DMS53 treated with DMSO at 0.1 percent for 48 hours (cell line): ENCODE measurements at regions not wholly inside any gene's neighbourhood (a gene's known extent, or its start where the extent isn't known, plus 50 kb on each side); places are given as distances from the start of the nearest gene placed in this dataset.

Experiments used
- DNase-seq: peaks from one replicate; lab custom pipeline; 2025; ENCODE audit not compliant: unreplicated experiment; lab: John Stamatoyannopoulos, UW

DNA sequence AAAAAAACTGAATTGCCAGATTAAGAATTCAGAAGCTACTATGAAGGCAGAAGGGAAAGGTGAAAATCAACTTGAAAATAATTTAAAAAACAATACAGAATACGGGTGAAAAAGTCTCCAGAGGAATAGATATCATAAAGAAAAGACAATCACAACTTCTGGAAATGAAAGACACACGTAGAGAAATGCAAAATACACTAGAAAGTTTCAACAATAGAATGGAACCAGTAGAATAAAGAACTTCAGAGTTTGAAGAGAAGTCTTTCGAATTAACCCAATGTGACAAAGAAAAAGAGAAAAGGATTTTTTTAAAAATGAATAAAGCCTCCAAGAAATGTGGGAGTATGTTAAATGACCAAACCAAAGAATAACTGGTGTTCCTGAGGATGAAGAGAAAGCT is 263.8 kb upstream of the FAT3 start:
- no peak for DNase-seq

DNA sequence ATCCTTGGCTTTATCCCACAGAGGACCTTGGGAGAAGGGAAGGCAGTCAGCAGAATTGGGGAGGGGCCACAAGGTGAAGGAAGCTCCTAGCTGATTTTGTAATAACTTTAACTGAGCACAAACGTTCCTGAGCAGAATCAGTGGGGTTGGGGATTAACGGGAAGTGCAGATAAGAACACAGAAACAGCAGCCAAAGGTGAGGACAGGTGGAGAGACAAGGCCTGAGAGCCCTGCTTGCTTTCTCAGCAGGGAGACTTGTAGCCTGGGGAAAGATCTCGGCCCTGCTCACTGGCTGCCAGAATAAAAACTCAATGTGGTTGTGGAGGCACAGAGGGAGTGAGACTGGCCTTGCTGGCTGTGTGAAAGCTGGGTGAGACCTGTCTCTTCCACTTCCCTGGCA is 265.2 kb upstream of the FAT3 start:
- DNase-seq, result no peak

DNA sequence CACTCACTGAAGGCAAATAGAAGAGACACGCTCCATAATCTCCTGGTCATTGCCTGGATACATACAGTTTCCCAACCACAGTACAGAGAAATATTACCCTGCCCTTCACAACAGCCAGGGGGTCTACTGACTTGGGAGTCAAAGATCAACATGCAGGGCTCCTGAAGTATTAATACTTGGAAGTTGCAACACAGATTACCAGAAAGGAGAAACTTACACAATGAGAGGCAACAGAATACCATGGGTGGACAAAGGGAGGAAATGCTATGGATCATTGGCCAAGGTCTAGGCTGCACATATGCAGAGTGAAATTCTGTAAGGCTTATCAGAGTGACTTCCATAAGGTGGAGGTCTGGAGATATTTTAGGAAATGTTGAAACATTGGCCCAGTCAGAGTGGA is 267.9 kb upstream of the FAT3 start:
- no peak for DNase-seq

DNA sequence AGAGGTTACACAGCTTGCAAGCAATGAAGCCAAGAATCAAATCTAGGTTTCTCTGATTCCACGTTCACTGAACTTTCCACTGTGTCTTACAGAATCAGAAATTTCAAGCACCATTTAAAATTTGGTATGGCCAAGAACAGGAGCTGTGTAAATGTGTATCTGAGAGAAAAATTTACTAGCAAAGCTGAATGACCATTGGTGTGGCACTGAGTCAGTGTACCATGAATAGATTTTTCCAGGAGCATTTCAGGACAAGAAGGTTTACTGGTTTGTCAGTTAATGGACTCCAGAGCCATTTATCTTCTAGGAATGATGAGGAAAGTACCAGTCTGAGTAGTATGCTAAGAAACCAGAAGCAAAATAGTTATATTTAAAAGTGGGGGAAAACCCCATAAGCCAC is 269.4 kb upstream of the FAT3 start:
- DNase-seq, result no peak

DNA sequence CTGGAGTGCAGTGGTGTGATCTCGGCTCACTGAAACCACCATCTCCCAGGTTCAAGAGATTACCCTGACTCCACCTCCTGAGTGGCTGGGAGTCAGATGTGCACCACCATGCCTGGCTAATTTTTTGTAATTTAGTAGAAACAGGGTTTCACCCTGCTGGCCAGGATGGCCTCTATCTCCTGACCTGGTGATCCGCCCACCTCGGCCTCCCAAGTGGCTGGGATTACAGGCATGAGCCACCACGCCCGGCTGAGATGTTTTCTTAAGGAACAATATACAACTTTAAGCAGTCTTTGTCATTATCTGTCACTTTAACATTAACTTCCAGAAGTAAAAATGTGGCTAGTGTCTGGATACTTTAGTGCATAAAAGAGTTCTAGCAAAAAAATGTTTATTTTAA is 272.6 kb upstream of the FAT3 start:
- DNase-seq, result no peak

DNA sequence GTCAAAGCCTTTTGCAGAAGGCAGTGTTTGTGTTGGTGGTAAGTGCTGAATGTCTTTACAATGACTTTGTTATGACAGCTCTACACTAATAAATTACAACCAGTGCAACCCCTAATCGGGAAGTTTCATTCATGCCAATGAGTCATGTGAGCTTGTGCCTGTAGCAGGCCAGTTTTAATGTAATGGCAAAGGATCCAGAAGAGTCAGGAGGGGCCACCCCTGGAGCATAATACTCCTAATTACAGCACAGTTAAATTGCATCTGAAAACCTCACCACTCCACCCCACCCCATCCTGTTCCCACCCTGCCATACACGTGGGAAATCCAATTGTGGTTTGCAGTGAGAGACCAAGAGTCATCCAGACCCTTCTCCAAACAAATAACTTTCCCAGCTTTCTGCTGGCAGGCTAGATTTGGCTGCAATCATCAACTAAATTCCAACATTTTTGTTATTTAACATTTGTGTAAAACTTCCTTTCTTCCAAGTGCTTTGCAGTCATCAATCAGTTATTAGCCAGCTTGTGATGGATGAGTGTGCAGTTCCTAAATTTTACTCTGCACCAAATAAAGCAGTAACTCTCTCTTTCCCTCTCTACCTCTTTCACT is 277.3 kb upstream of the FAT3 start:
- peak; percentile 19 for DNase-seq

DNA sequence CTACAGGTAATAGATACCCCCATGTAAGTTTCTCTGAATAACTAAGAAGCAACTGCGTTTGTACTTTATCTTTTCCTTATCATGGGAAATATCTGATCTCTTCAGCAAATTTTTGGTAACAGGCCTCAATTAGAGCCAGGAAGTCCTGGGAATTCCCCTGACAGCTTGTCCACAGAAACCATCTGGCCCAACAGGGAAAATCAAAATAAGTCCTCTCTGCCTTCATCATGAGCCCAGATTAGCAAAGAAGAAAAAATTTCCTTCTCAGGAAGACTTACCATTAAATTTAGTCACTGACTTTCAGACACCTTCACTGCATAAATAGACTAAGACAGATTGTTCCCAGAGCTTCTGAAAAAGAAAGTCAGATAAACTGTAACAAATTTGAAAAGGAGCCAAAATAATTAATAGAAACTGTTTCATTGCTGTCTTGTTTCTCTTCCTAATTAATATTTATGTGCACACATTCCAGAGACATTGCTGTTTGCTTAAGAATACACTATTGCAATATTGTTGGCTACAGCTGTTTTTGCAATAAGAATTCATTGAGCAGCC is 278.1 kb upstream of the FAT3 start:
- no peak for DNase-seq

DNA sequence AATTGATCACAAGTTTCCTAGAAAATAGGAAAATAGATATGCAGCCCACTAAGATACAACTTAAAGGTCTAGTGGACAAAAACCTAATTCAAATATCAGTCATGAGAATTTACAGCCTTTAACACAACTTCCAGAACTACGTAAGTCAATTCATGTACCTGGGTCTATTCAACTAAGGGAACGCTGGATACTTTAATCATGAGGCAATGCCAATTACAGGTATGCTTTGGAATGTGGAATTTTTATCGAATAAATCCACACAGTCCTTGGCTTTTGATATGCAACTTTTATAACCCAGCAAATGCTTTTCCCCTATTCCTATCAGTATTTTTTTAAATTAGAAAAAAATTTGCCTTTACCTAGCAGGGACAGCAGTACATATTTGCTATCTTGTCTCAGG is 289.5 kb upstream of the FAT3 start:
- no peak for DNase-seq

DNA sequence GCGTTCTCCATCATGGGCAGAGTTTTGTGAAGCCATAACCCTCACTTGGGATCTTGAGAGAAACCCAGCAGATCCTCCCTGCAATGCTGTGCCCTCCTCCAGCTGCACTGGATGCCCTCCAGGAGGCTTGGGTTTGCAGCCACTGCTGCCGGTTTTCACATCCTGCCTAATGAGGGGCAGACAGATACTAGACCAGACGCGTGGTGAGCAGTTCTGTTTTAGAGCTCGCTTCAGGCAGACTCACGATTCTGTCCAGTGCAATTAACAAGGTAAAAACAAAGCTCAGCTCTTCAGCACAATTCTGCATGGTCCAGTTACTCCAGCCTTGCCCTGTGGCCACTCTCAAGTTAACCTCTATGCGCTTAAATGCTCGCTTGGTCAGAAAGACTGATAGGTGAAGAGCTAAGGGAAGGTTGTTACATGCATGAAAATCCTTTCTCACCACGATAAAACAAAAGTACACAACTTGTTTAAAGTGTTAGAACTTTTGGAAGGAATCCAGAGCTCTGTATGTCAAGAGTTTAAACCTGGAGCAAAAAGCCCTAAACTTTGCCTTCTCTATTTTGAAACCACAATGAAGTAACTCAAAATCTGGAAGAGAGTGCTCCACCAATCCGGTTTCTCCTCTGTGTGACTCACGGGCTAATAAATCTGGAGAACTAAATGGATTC is 292.3 kb upstream of the FAT3 start:
- DNase-seq, result no peak

DNA sequence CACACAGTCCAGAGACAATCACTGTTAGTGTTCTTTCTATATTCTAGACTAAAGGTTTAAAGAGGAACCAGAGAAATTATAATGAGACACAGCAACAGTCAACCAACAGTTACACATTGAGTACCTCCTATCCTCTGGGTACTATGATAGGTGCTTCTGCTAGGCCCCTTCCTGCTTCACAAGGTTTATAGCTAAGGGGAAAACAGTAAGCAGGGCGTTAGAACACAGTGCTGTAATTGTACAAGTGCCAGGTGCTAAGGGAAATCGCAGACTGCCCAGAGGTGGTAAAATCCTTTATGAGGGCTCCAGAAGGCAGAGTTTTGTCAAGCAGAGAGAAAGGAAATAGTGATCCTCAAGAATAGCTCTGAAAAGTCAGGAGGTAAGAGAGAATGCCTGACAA is 297.2 kb upstream of the FAT3 start:
- no peak for DNase-seq

DNA sequence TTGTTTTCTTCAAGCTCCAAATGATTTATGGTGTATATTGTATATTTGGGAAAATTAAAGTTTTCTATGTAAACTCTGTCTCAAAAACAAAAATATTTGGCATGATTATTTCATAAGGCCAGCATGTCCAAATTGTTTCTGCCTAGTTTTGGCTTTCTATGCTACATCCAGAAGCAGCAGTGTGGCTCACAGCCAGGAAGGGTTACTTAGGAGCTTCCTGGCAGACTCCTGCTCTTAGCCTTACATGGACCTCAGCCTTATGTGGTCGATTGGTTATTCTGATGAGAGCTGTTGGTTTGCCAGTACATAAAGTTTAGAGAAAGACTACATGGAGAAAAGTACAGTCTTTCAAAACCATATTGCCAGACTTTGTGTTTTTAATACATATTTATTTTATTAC is 297.7 kb upstream of the FAT3 start:
- no peak for DNase-seq

DNA sequence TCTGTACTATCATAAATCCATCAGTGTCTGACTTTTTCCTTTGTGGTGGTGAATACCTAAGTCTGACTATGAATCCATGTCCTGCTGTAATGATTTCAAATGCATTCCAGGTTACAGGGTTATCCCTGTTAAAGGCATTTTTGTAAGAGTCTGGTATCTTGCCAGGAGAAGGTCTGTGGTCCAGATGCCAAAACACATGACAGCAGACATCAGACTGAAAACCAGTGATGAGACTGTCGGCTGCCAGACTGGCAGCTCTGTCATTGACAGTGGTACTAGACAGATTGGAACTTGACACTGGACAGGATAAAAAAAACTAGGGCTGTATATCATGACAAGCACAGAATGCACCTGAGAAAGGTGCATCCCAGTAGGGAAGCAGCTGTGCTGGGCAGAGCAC is 301.8 kb upstream of the FAT3 start:
- DNase-seq, result no peak

DNA sequence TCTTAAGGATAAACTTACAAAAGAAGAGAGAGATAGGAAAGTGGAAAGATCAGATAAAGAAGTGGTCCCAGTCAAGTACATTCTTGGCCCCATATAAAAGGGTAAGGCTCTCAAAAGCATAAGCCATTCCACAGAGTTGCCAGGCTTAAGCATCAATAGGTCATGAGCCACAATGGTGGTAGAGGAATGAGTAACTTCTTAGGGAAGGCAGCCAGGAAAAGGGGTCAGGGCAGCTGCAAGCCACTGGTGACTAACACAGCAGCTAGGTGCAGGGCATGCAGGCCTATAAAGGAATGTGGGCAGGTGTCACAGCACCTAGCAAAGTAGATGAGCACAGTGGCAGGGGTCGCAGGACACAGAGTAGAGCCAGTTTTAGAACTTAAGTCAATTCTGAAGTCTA is 302.6 kb upstream of the FAT3 start:
- DNase-seq, result no peak

DNA sequence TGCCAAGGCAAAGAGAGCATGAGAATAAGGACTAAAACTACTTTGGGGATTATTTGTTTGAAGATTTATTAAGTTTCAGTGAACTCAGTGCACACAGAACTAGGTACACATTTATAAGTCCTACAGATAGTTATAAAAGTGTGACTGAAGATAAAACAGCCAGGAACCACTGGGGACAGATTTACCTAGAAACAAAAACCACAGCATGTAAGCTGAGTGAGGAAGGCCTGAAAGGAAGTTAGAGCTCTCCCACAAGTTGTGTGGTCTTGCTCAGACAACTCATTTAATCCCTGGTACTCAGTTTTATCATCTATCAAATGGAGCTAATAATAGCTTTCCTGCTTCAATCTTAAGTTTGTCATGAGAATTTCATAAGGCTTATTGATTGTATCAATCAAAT is 311.2 kb upstream of the FAT3 start:
- no peak for DNase-seq

DNA sequence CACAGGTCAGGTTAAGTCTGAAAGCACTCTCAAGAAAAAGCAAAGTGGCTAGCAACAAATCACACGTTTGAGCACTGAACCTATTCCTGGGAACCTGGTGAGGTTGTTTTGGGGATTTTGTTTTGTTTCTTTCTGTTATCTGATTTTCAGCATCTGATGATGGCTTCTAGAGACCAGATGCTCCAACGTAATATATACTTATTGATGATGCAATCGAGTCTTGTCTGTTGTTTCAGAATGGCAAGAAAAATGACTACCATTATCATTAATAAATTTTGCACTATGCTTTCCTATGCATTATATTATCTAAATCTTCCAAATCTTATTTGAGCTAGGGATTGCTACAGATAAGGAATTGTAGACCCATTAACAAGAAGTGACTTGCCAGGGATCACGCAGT is 312.3 kb upstream of the FAT3 start:
- DNase-seq, result no peak

DNA sequence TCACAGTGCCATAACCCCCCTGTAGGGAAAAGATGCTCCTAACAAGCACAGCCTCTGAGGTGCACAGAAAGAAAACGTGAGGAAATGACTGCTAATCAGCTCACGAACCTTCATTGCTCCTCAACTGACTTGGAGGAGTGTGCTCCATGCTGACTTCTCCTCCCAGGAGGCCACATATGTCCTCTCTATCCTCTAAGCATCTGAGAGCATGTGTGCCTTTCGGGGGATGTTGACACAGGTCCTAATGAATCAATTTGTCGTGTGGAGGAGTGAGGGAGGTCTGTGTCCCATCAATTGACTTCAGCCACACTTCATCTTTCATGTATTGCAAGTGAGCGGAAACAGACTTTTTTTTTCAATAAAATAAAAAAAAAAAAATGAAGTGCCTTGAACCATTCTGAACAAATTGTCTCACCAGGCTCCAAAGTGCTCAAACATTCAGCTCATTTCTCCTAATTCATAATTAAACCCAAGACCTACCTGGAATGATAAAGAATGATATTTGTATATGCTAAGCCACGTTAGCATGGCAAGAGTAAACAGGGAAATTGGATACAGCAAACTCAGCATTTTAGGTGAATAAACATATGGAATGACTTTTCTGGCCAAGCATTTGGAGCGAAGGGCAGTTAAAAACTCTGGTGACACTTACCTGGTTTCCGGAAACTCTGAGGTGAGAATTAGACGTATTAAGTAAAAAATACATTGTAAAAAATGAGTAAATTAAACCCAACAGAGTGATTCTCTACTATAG is 317.6 kb upstream of the FAT3 start:
- no peak for DNase-seq

DNA sequence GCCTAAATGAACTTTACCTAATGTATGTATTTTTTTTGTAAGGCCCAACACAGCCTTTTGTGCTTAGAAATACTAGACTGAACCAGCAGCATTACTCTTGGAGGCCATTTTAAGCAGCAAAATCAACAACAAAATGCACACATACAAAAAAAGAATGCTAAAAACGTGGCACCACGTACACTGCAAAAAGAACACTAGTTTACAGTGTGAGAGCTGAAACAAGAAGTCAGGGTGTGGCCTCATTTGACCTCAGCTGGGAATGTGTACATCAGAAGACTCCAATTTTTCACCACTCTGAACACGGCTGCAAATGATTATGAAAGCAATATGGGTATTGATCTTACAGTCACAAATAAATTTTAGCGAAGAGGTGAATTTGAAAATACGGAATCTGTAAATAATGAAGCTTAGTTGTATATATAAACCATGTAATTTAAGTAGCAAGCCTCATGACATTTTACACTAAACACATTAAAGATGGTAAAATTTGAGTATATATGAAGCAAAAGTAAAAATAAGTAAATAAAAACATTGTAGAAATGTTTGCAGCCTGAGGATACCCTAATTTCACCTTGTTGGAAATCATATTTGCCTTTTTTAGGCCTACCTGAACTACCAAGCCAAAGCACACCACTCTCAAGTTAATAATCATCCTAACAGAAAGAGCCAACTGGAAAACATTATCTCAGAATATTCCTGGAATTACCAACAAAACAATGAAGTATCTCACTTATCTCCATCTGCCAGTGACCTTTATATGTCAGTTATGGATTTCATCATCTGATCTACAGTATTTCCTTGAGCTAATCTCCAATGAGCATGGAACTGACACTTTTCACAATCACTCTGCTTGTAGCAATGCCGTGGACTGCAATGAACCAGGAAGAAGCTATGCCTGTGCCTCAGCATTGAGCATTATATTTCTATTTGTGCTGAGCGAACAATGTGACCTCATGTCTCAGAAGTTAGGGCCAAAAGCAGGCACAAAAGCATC is 319.5 kb upstream of the FAT3 start:
- no peak for DNase-seq

DNA sequence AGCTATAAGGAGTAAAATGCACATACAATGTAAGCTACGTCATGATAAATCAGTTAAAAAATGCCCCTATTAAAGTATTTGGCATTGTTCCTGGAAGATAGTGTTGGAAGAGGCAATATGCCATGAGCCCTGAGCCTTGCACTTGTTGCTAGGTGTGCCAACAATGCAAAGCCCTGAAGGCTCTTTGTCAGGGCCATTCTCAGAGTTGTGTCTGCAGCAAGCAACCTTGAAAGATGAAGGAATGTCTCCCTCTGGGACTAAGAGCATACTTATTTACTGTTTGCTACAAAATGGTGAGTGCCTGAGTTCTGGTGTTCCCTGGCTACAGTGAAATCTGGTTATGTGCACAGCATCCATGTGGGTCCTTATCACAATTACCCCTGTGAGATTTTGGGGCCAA is 322.3 kb upstream of the FAT3 start:
- DNase-seq, result no peak

DNA sequence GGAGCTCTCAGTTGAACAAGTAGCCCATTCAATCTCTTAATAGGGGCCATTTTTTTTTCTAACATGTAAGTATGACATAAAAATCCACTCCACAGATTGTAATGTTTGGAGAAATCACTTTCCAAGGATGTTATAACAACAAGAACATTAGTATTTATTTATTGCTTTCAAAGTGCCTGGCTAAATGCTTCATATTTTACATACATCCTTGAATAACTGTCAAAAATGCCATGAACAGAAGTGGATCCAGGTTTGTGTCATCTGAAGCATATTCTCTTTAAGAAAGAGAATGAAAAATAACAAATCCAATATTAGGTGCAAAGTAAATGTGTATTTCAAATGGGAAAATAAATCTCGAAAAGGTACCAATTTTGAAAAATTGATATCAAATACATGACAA is 344.0 kb upstream of the FAT3 start:
- DNase-seq, result no peak

DNA sequence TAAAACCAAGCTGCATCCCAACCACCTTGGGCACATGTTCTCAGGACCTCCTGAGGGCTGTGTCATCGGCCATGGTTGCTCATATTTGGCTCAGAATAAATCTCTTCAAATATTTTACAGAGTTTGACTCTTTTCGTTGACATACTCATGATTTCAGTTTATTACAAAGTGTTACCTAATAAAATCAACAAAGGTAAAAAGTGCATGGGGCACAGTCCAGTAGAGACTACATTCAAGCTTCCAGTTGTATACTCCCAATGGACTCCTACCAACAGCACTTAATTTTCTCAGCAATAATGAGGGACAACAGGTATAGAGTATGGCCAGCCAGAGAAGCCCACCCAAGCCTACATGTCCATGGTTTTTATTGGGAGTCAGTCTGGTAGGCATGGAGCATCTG is 347.9 kb upstream of the FAT3 start:
- DNase-seq, result no peak

DNA sequence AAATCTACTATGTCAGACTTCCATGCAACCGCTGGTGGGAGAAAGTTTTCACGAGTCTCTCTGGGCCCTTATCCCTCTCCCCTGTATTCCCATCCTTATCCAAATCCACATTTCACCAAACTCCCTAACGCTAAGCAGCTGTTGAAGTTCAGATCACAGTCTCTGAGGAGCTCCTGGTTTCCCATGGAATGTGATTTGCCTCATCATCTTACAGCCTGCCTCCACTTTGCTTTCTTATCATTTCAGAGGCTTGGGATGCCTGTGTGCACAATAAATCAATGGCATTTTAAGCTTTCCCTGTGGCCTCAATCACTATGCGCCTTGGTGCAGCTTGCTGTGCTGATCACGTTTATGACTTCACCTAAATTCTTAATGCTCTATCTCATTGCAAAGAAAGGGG is 352.4 kb upstream of the FAT3 start:
- no peak for DNase-seq
